Fibroblast of mammary gland (primary cell): ENCODE measurements at regions not wholly inside any gene's neighbourhood (a gene's known extent, or its start where the extent isn't known, plus 50 kb on each side); places are given as distances from the start of the nearest gene placed in this dataset.

Source experiments
- DNase-seq: peaks from one replicate; pipeline ENCODE4 v3.0.0-alpha.2; 2010; ENCODE audit warnings: low read depth
- H3K4me3 ChIP-seq: 2 replicates; pipeline ENCODE4 v1.5.1; 2011; ENCODE audit warnings: low read depth, mild to moderate bottlenecking, low read length, moderate library complexity; ENCODE audit not compliant: control insufficient read depth
- TF ChIP-seq, protein P1 (sequence below): conservative IDR thresholded peaks from 2 replicates; pipeline ENCODE4 v1.5.1; 2011; ENCODE audit warnings: low read depth, low read length, inconsistent platforms; ENCODE audit not compliant: control insufficient read depth, insufficient read depth

DNA sequence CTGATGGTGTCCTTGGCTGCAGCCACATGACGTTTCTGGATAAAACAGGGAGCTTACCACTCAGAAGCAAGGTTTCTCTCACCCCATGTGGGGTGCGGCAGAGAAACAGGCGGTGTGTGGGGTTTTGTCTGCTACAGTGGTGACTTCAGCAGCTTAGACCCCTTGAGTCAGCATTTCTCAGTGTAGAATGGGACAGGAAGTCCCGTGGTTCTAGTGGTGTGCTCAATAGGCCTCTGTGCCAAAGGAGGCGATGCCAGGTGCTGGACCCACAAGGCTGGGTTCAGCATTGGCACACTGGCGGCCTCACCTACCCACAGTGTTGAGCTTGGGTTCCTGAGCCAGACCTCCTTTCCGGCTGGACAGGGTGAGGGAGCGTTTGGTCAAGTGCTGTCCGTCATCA is 125.2 kb upstream of the SMIM23 start:
- no peak overlapping the region for H3K4me3 ChIP-seq
- DNase-seq: no peak
- TF ChIP-seq, protein P1, sequence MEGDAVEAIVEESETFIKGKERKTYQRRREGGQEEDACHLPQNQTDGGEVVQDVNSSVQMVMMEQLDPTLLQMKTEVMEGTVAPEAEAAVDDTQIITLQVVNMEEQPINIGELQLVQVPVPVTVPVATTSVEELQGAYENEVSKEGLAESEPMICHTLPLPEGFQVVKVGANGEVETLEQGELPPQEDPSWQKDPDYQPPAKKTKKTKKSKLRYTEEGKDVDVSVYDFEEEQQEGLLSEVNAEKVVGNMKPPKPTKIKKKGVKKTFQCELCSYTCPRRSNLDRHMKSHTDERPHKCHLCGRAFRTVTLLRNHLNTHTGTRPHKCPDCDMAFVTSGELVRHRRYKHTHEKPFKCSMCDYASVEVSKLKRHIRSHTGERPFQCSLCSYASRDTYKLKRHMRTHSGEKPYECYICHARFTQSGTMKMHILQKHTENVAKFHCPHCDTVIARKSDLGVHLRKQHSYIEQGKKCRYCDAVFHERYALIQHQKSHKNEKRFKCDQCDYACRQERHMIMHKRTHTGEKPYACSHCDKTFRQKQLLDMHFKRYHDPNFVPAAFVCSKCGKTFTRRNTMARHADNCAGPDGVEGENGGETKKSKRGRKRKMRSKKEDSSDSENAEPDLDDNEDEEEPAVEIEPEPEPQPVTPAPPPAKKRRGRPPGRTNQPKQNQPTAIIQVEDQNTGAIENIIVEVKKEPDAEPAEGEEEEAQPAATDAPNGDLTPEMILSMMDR: no peak

DNA sequence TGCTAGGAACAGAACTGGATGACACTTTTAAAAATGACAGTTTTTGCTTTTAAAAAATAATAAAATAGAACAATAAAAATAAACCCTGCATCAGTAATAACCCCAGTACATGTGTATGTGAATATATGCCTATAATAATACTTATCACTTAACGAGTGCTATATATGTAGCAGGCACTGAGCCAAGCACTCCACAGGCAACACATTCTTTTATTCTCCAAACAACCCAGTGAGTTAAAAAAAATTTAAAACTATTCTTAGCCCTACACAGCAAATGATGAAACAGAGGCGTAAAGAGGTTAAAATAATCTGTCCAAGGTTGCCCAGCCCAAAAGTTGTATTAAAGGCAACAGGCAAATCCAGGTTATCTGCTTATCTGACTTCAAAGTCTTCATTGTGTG is 124.5 kb upstream of the SMIM23 start:
- TF ChIP-seq, protein P1: no peak
- no peak for DNase-seq
- no peak overlapping the region for H3K4me3 ChIP-seq

DNA sequence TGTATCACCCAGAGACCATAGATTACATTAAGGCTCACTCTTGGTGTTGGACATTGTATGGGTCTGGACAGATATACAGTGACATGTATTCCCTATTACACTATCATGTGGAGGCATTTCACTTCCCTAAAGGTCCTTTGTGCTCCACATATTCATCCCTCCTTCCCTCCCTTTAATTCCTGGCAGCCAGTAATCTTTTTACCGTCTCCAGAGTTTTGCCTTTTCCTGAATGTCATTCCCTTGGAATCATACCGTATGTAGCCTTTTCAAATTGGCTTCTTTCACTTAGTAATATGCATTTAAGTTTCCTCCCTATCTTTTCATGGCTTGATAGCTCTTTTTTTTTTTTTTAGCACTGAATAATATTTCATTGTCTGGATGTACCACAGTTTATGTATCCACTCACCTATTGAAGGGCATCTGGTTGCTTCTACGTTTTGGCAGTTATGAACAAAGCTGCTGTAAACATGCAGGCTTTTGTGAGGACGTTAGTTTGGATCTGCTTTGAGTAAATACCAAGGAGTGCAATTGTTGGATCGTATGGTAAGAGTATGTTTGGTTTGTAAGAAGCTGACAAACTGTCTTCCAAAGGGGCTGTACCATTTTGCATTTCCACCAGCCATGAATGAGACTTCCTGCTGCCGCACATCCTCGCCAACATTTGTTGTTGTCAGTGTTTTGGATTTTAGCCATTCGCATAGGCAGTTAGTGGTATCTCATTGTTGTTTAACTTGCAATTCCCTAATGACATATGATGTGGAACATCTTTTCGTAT is 122.1 kb upstream of the SMIM23 start:
- no peak for DNase-seq
- H3K4me3 ChIP-seq: no peak overlapping the region
- TF ChIP-seq, protein P1: no peak

DNA sequence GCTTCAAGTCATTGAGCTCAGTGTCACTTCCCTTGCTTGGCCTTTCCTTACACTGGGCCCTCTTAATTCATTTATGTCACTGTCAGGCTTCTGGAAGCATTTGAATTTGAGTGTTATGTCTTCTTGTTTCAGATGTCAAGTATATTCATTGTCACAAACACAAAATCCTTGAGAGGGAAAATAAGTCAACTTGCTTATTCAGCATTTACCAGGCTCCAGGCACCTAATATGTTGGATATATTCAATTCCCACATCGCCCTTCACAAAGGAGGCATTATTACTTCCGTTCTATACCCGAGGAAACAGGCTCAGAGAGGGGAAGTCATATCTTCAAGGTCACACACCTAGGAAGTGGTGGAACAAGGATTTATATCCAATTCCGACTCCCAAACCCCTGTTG is 121.1 kb upstream of the SMIM23 start:
- no peak overlapping the region for H3K4me3 ChIP-seq
- no peak for DNase-seq
- TF ChIP-seq, protein P1: no peak

GRCh38 chr5:171666815-171667214 is 118.8 kb upstream of the SMIM23 start:
- no peak overlapping the region for H3K4me3 ChIP-seq
- TF ChIP-seq, protein P1: no peak
- DNase-seq: no peak

- TF ChIP-seq, protein P1: peak; percentile 24
- H3K4me3 ChIP-seq: no peak overlapping the region
- DNase-seq: peak; percentile 82
Observed at GRCh38 chr5:171667341-171668096, 118.1 kb upstream of the SMIM23 start.
